Body of pancreas (tissue), 4 donors: ENCODE measurements at regions not wholly inside any gene's neighbourhood (a gene's known extent, or its start where the extent isn't known, plus 50 kb on each side); places are given as distances from the start of the nearest gene placed in this dataset.

Source experiments
- POLR2A ChIP-seq, 3 donors: fragments of 450-650 bp; IDR thresholded peaks; one replicate each; pipeline ENCODE4 v1.6.1; 2016; ENCODE audit warnings: antibody characterized with exemption in 3 of 3, mild to moderate bottlenecking in 2 of 3
- TF ChIP-seq, protein P1 (sequence below), 7 experiments: fragments of 450-650 bp in 4 of 7; fragments of 200-600 bp in 3 of 7; sonication (generic) in 3 of 7; IDR thresholded peaks; one replicate each; pipeline ENCODE4 v1.5.1; 2016 to 2019; ENCODE audit warnings: antibody characterized with exemption in 7 of 7

DNA sequence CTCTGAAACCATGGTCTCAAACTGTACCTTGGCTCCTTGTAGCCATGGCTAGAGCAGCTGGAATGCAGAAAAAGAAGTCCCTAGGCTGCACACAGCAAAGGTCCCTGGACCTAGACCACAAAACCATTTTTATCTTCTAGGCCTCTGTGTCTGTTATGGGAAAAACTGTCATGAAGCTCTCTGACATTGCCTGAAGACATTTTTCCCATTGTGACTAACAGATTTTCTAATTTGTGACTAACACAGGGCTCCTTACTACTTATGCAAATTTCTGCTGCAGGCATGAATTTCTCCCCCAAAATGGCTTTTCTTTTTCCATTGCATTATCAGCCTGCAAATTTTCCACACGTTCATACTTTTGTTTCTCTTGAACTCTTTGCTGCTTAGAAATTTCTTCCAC lies 470.4 kb downstream of the KDM5D start:
- TF ChIP-seq, protein P1, sequence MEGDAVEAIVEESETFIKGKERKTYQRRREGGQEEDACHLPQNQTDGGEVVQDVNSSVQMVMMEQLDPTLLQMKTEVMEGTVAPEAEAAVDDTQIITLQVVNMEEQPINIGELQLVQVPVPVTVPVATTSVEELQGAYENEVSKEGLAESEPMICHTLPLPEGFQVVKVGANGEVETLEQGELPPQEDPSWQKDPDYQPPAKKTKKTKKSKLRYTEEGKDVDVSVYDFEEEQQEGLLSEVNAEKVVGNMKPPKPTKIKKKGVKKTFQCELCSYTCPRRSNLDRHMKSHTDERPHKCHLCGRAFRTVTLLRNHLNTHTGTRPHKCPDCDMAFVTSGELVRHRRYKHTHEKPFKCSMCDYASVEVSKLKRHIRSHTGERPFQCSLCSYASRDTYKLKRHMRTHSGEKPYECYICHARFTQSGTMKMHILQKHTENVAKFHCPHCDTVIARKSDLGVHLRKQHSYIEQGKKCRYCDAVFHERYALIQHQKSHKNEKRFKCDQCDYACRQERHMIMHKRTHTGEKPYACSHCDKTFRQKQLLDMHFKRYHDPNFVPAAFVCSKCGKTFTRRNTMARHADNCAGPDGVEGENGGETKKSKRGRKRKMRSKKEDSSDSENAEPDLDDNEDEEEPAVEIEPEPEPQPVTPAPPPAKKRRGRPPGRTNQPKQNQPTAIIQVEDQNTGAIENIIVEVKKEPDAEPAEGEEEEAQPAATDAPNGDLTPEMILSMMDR (IDR thresholded peaks at IDR 0.05) = no peak
- no peak for TF ChIP-seq POLR2A (IDR thresholded peaks at IDR 0.05)
